ENCODE measurements at regions not wholly inside any gene's neighbourhood (a gene's known extent, or its start where the extent isn't known, plus 50 kb on each side); places are given as distances from the start of the nearest gene placed in this dataset.

DNA sequence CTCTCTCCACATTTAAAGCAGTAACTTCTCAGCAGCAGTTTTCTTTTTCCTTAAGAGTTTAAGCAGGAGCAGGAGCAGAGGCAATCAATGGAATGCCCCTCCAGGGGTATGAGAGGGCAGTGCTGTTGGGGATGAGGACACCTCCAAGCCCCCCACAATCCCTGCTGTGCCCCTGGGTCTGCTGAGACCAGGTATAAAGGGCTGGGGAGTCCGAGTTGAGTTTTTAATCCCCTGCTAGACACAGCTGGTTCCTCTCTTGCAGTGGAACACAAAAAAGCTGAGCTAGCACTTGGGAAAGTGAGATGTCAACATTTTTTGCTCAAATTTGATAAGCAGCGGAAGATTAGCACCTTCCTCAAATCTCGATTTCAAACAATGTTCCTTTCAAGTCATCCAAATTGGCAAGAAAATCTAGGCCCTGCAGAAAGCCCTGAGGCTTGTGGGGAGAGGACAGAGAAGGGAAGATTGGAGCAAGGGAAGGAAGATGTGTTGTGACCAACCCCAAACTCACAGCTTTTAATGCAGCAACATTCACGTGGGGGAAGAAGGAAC, 581.9 kb downstream of the SOX6 start:
- no peak for TF ChIP-seq POLR2A (IDR thresholded peaks at IDR 0.05)
- TF ChIP-seq, protein P1, sequence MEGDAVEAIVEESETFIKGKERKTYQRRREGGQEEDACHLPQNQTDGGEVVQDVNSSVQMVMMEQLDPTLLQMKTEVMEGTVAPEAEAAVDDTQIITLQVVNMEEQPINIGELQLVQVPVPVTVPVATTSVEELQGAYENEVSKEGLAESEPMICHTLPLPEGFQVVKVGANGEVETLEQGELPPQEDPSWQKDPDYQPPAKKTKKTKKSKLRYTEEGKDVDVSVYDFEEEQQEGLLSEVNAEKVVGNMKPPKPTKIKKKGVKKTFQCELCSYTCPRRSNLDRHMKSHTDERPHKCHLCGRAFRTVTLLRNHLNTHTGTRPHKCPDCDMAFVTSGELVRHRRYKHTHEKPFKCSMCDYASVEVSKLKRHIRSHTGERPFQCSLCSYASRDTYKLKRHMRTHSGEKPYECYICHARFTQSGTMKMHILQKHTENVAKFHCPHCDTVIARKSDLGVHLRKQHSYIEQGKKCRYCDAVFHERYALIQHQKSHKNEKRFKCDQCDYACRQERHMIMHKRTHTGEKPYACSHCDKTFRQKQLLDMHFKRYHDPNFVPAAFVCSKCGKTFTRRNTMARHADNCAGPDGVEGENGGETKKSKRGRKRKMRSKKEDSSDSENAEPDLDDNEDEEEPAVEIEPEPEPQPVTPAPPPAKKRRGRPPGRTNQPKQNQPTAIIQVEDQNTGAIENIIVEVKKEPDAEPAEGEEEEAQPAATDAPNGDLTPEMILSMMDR (IDR thresholded peaks at IDR 0.05) = no peak
